Small intestine (tissue), 7 donors: ENCODE measurements at regions not wholly inside any gene's neighbourhood (a gene's known extent, or its start where the extent isn't known, plus 50 kb on each side); places are given as distances from the start of the nearest gene placed in this dataset.
"Not testable (repeated sequence)": the region's sequence is repeated elsewhere in the genome, so short reads cannot be mapped to it uniquely, and the experiment has no call there.

Experiments used
- DNase-seq, 2 donors: peaks; one replicate each; pipeline versions ENCODE4 v3.0.0 to v3.0.0-alpha.2; 2013
- FAIRE-seq: peaks from 2 replicates; lab custom pipeline; 2012; peaks lifted over from hg19 to GRCh38; lab: Jason Lieb, UNC
- H3K27ac ChIP-seq, 3 donors: one replicate each; pipeline ENCODE4 v1.5.1; 2013; ENCODE audit warnings: low read length in 2 of 3, mild to moderate bottlenecking in 2 of 3, control low read depth in 1 of 3, inconsistent platforms in 1 of 3, low read depth in 1 of 3, moderate library complexity in 1 of 3
- H3K27me3 ChIP-seq, 3 donors: one replicate each; pipeline ENCODE4 v1.6.1; 2013; ENCODE audit warnings: low read length in 3 of 3, inconsistent platforms in 1 of 3; ENCODE audit not compliant: control insufficient read depth in 3 of 3, insufficient read depth in 3 of 3
- H3K36me3 ChIP-seq, 3 donors: one replicate each; pipeline ENCODE4 v1.6.1; 2013; ENCODE audit warnings: low read length in 3 of 3, inconsistent platforms in 1 of 3, low read depth in 1 of 3, mild to moderate bottlenecking in 1 of 3, moderate library complexity in 1 of 3; ENCODE audit not compliant: control insufficient read depth in 3 of 3, insufficient read depth in 2 of 3
- H3K4me1 ChIP-seq, 3 donors: one replicate each; pipeline ENCODE4 v1.6.1; 2013; ENCODE audit warnings: low read length in 2 of 3, inconsistent platforms in 1 of 3, low read depth in 1 of 3, mild to moderate bottlenecking in 1 of 3, moderate library complexity in 1 of 3; ENCODE audit not compliant: control insufficient read depth in 3 of 3, insufficient read depth in 2 of 3
- H3K4me3 ChIP-seq, 3 donors: one replicate each; pipeline ENCODE4 v1.5.1; 2013; ENCODE audit warnings: low read length in 3 of 3, control low read depth in 1 of 3, inconsistent platforms in 1 of 3, low read depth in 1 of 3, mild to moderate bottlenecking in 1 of 3, moderate library complexity in 1 of 3
- H3K9me3 ChIP-seq, 2 donors: one replicate each; pipeline ENCODE4 v1.6.1; 2013; ENCODE audit warnings: low read depth in 1 of 2, low read length in 1 of 2; ENCODE audit not compliant: control insufficient read depth in 2 of 2, insufficient read depth in 1 of 2
- WGBS, 3 donors: extraction: QIAGEN DNeasy Blood & Tissue Kit; methylation state at CpG; one replicate each; pipeline ENCODE4 v1.1.7; 2013; 5-methylcytosine and 5-hydroxymethylcytosine counted together
- donor health status: healthy with polysubstance abuse.
- donor health status: control.
- donor health status: control.
- donor health status: Bipolar disorder and iron deficiency.
- donor health status: healthy.

GRCh38 chr15:67945131-67945530, 105.3 kb upstream of the RNU6-1 start:
- Histone ChIP-seq H3K27me3 (no peaks in the 10 kb centered on the region), H3K27ac (no peak overlapping the region), H3K4me3 (no peak overlapping the region), H3K9me3 (no peaks in the 10 kb centered on the region), H3K36me3 (no peaks in the 10 kb centered on the region), H3K4me1 (peaks cover 0 to 23% (median 0%) of the 10 kb centered on the region in 3 donors)
- FAIRE-seq (no peak), DNase-seq (no peak)
- WGBS, 3 donors = 89 to 90% (median 90%) methylated on average over 2 of the region's 2 CpGs

- 61 to 66% (median 62%) methylated on average over 6 of the region's 6 CpGs for WGBS, 3 donors
- DNase-seq = peak in 1 of 2 donors; percentile 72
- no peak for FAIRE-seq
Observed at GRCh38 chr15:67945951-67946700, 106.3 kb upstream of the RNU6-1 start.

GRCh38 chr15:67946701-67947100, 106.9 kb upstream of the RNU6-1 start:
- H3K4me1 ChIP-seq = peaks cover 0 to 20% (median 0%) of the 10 kb centered on the region in 3 donors
- DNase-seq = peak in 1 of 2 donors; percentile 32
- 50 to 70% (median 54%) methylated on average over 4 of the region's 4 CpGs for WGBS, 3 donors
- H3K36me3 ChIP-seq = no peaks in the 10 kb centered on the region
- H3K27ac ChIP-seq = peak overlapping the region in 1 of 3 donors; percentile 52
- no peak overlapping the region for H3K4me3 ChIP-seq
- H3K9me3 ChIP-seq = no peaks in the 10 kb centered on the region
- FAIRE-seq = no peak
- no peaks in the 10 kb centered on the region for H3K27me3 ChIP-seq

More at GRCh38 chr15:67945951-67946700, 106.3 kb upstream of the RNU6-1 start:
- Histone ChIP-seq H3K4me3 (no peak overlapping the region), H3K4me1 (peaks cover 0 to 23% (median 0%) of the 10 kb centered on the region in 3 donors), H3K27ac (peak overlapping the region in 1 of 3 donors; percentile 52), H3K9me3 (no peaks in the 10 kb centered on the region), H3K36me3 (no peaks in the 10 kb centered on the region), H3K27me3 (no peaks in the 10 kb centered on the region)

GRCh38 chr15:67947254-67948039, 106.7 kb upstream of the PIAS1 start:
- Histone ChIP-seq H3K27me3 (no peaks in the 10 kb centered on the region), H3K4me3 (no peak overlapping the region), H3K9me3 (no peaks in the 10 kb centered on the region), H3K27ac (no peak overlapping the region), H3K4me1 (peaks cover 0 to 16% (median 0%) of the 10 kb centered on the region in 3 donors), H3K36me3 (no peaks in the 10 kb centered on the region)
- 77 to 87% (median 82%) methylated on average over 8 of the region's 8 CpGs for WGBS, 3 donors
- DNase-seq (peak in 1 of 2 donors; percentile 64), FAIRE-seq (no peak)

GRCh38 chr15:67948215-67948614, 105.9 kb upstream of the PIAS1 start:
- Histone ChIP-seq H3K4me1 (peaks cover 0 to 16% (median 0%) of the 10 kb centered on the region in 3 donors), H3K27ac (no peak overlapping the region), H3K4me3 (no peak overlapping the region), H3K27me3 (no peaks in the 10 kb centered on the region), H3K9me3 (no peaks in the 10 kb centered on the region), H3K36me3 (no peaks in the 10 kb centered on the region)
- FAIRE-seq (no peak), DNase-seq (no peak)
- 94 to 99% (median 96%) methylated on average over 2 of the region's 2 CpGs for WGBS, 3 donors

GRCh38 chr15:67951187-67951586, 102.9 kb upstream of the PIAS1 start:
- H3K9me3 ChIP-seq, H3K36me3 ChIP-seq, FAIRE-seq, H3K27me3 ChIP-seq, H3K27ac ChIP-seq, DNase-seq, H3K4me3 ChIP-seq: not testable (repeated sequence)
- H3K4me1 ChIP-seq = peaks cover 0 to 12% (median 0%) of the 10 kb centered on the region in 3 donors
- WGBS, 3 donors = 78 to 83% (median 79%) methylated on average over 3 of the region's 3 CpGs

DNA sequence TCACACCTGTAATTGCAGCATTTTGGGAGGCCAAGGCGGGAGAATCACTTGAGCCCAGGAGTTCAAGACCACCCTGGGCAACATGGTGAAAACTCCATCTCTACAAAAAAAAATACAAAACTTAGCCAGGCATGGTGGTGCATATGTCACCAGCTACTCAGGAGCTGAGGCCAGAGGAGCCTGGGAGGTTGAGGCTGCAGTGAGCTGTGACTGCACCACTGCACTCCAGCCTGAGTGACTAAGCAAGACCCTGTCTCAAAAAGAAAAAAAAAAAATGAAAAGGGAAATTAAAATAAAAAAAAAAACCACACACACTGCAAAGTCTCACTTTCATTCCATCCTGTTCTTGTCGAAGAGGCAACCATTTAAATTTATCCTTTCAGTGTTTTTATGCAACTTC, 100.8 kb upstream of the PIAS1 start:
- no peaks in the 10 kb centered on the region for H3K27me3 ChIP-seq
- H3K27ac ChIP-seq = no peak overlapping the region
- no peak overlapping the region for H3K4me3 ChIP-seq
- DNase-seq = no peak
- H3K9me3 ChIP-seq = no peaks in the 10 kb centered on the region
- WGBS, 3 donors = 82 to 90% (median 88%) methylated on average over 2 of the region's 2 CpGs
- H3K36me3 ChIP-seq = no peaks in the 10 kb centered on the region
- no peaks in the 10 kb centered on the region for H3K4me1 ChIP-seq
- FAIRE-seq = no peak

- no peaks in the 10 kb centered on the region for H3K4me1 ChIP-seq
- WGBS, 3 donors = 59 to 69% (median 60%) methylated on average over 6 of the region's 6 CpGs
- FAIRE-seq = no peak
- no peak overlapping the region for H3K27ac ChIP-seq
- peak in 1 of 2 donors; percentile 36 for DNase-seq
- no peaks in the 10 kb centered on the region for H3K27me3 ChIP-seq
- H3K4me3 ChIP-seq = no peak overlapping the region
- H3K36me3 ChIP-seq = no peaks in the 10 kb centered on the region
- no peaks in the 10 kb centered on the region for H3K9me3 ChIP-seq
Observed at GRCh38 chr15:67955252-67955651, 98.9 kb upstream of the PIAS1 start.
